Neural crest cell (in vitro differentiated cells): ENCODE measurements at regions not wholly inside any gene's neighbourhood (a gene's known extent, or its start where the extent isn't known, plus 50 kb on each side); places are given as distances from the start of the nearest gene placed in this dataset.

Source experiments
- DNase-seq: peaks from one replicate; pipeline ENCODE4 v3.0.0; 2021; ENCODE audit warnings: low read depth, mixed read lengths, low spot score
- H3K27ac Mint-ChIP-seq: one replicate; pipeline ENCODE4 v1.8.0; 2021; ENCODE audit warnings: mild to moderate bottlenecking, mixed read lengths; ENCODE audit not compliant: unreplicated experiment
- H3K27me3 Mint-ChIP-seq: 2 replicates; pipeline ENCODE4 v1.8.0; 2021; ENCODE audit warnings: low read depth, mild to moderate bottlenecking, mixed read lengths
- H3K36me3 Mint-ChIP-seq: 2 replicates; pipeline ENCODE4 v1.8.0; 2021; ENCODE audit warnings: low read depth, mild to moderate bottlenecking, mixed read lengths
- H3K4me1 Mint-ChIP-seq: 2 replicates; pipeline ENCODE4 v1.8.0; 2021; ENCODE audit warnings: mixed read lengths
- H3K4me3 Mint-ChIP-seq: one replicate; pipeline ENCODE4 v1.8.0; 2021; ENCODE audit warnings: mild to moderate bottlenecking, mixed read lengths
- H3K9me3 Mint-ChIP-seq: 2 replicates; pipeline ENCODE4 v1.8.0; 2021; ENCODE audit warnings: mixed read lengths
- TF ChIP-seq, protein P1 (sequence below): fragments of 200-600 bp; sonication (generic); conservative IDR thresholded peaks from 2 replicates; pipeline ENCODE4 v1.5.0; 2021; ENCODE audit warnings: antibody characterized with exemption, mild to moderate bottlenecking

DNA sequence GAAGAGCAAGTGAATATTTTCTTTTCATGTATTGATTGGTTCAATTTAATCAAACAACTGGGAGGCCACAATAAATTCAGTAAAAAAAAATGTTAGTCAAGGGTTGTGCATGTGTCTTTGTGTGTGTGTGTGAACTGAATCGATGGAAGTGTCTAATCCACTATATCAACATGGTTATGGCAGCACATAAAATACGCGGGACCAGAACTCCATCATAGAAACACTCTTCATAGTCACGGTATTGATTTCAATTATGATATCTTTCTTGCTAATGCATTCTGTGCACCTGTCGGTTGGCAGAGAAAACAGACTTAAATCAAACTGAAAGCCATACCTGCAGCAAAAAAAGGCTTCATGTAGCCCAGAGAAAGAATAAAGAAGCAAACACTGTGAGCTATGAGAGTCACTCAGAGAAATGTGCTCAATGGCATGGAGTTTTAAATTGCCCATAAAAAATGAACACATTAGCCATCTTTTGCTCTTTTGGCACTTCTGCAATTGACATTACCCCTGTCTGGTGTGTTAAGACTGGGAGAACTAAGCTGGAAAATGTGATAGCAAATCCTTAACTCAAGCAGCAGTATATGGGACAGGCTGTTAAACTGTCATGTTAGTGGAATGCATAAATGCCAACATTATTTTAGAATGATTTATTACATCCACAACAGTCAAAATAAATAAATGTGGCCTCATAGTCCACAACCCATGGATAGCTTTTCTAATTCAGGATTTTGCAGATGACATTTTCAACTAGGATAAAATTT lies 642.4 kb upstream of the C9orf72 start:
- Mint-ChIP-seq H3K27ac (no peak overlapping the region), H3K27me3 (peaks cover 2% of the 10 kb centered on the region), H3K4me3 (no peak overlapping the region), H3K9me3 (peaks cover 2% of the 10 kb centered on the region), H3K4me1 (peaks cover 9% of the 10 kb centered on the region), H3K36me3 (no peaks in the 10 kb centered on the region)
- TF ChIP-seq, protein P1, sequence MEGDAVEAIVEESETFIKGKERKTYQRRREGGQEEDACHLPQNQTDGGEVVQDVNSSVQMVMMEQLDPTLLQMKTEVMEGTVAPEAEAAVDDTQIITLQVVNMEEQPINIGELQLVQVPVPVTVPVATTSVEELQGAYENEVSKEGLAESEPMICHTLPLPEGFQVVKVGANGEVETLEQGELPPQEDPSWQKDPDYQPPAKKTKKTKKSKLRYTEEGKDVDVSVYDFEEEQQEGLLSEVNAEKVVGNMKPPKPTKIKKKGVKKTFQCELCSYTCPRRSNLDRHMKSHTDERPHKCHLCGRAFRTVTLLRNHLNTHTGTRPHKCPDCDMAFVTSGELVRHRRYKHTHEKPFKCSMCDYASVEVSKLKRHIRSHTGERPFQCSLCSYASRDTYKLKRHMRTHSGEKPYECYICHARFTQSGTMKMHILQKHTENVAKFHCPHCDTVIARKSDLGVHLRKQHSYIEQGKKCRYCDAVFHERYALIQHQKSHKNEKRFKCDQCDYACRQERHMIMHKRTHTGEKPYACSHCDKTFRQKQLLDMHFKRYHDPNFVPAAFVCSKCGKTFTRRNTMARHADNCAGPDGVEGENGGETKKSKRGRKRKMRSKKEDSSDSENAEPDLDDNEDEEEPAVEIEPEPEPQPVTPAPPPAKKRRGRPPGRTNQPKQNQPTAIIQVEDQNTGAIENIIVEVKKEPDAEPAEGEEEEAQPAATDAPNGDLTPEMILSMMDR = no peak
- DNase-seq = no peak

DNA sequence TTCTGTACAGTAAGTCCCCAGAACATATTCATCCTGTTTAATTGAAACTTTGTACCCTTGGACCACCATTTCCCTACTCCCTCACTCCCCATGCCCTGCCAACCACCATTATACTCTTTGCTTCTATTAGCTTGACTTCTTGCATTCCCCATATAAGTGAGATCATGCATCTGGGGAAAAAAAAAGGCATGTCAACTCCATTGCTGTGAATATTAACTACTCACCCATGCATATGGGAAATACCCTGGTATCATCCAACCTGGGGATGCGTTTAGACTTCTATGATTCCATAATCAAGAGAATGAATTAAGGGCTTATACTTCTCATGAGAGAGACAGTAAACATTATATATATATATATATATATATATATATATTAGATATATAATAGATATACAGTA lies 659.4 kb upstream of the C9orf72 start:
- Mint-ChIP-seq H3K36me3 (peaks cover 3% of the 10 kb centered on the region), H3K27me3 (no peaks in the 10 kb centered on the region), H3K4me1 (no peaks in the 10 kb centered on the region), H3K4me3 (no peak overlapping the region), H3K27ac (no peak overlapping the region), H3K9me3 (peaks cover 4% of the 10 kb centered on the region)
- no peak for DNase-seq
- TF ChIP-seq, protein P1 = no peak

DNA sequence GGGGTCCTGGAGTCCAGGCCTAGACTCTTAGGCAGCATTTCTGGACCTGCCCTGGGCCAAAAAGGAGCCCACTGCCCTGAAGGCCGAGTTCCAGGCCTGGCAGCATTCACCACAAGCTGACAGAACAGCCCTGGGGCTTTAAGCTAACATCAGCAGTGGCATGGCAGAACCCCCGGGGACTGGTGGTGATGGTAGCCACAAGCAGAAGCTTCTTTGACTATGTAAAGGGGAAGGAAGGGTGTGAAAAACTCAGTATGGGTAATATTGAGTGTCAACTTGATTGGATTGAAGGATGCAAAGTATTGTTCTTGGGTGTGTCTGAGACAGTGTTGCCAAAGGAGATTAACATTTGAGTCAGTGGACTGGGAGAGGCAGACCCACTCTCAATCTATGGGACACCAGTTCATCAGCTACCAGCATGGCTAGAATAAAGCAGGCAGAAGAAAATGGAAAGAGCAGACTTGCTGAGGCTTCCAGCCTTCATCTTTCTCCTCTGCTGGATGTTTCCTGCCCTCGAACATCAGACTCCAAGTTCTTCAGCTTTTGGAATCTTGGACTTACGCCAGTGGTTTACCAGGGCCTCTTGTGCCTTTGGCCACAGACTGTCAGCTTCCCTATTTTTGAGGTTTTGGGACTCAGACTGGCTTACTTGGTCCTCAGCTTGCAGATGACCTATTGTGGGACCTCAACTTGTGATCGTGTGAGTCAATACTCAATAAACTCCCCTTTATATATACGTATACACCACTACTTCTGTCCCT lies 661.0 kb upstream of the C9orf72 start:
- TF ChIP-seq, protein P1 = no peak
- H3K4me3 Mint-ChIP-seq = no peak overlapping the region
- H3K36me3 Mint-ChIP-seq = peaks cover 3% of the 10 kb centered on the region
- H3K9me3 Mint-ChIP-seq = peaks cover 4% of the 10 kb centered on the region
- H3K27me3 Mint-ChIP-seq = no peaks in the 10 kb centered on the region
- H3K4me1 Mint-ChIP-seq = no peaks in the 10 kb centered on the region
- DNase-seq = no peak
- no peak overlapping the region for H3K27ac Mint-ChIP-seq

DNA sequence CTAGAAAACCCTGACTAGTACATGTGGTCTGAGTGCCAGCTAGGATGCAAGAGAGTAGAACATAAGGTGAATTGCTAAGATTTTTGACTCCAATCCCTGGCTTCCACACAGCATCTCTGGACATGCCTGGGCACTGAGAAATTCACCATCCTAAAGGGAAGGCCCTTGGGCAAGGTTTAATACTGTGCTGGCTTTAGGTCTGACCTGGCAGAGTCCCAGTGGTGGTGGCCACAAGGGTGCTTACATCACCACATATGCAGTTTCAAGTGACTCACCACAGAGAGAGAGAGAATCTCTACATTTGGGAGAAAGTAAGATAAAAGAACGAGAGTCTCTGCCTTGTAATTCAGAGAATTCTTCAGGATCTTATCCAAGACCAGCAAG lies 661.6 kb upstream of the C9orf72 start:
- TF ChIP-seq, protein P1 = no peak
- Mint-ChIP-seq H3K9me3 (peaks cover 4% of the 10 kb centered on the region), H3K4me3 (no peak overlapping the region), H3K27me3 (no peaks in the 10 kb centered on the region), H3K36me3 (peaks cover 3% of the 10 kb centered on the region), H3K27ac (no peak overlapping the region), H3K4me1 (no peaks in the 10 kb centered on the region)
- no peak for DNase-seq

DNA sequence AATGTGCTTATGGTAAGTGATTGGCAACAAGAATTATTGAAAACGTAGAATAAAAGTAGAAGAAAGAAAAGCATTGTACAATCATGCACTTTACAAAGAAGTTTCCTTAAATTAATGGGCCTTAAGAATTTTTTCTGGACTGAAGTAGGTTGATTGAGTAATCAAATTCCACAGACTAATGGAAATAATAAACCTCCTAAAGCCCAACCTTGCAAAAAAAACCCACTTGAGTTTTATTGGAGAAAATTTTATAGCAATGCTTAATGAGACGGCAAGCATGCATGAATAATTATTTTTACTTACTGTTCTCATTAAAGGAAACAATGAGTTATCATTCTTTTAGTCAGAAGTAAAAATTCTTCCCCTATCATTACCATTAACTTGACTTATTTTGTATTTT lies 676.1 kb upstream of the C9orf72 start:
- TF ChIP-seq, protein P1 = no peak
- Mint-ChIP-seq H3K27me3 (no peaks in the 10 kb centered on the region), H3K27ac (no peak overlapping the region), H3K36me3 (peaks cover 2% of the 10 kb centered on the region), H3K4me3 (no peak overlapping the region), H3K9me3 (peaks cover 3% of the 10 kb centered on the region), H3K4me1 (no peaks in the 10 kb centered on the region)
- DNase-seq = no peak
